ENCODE measurements at regions not wholly inside any gene's neighbourhood (a gene's known extent, or its start where the extent isn't known, plus 50 kb on each side); places are given as distances from the start of the nearest gene placed in this dataset.

DNA sequence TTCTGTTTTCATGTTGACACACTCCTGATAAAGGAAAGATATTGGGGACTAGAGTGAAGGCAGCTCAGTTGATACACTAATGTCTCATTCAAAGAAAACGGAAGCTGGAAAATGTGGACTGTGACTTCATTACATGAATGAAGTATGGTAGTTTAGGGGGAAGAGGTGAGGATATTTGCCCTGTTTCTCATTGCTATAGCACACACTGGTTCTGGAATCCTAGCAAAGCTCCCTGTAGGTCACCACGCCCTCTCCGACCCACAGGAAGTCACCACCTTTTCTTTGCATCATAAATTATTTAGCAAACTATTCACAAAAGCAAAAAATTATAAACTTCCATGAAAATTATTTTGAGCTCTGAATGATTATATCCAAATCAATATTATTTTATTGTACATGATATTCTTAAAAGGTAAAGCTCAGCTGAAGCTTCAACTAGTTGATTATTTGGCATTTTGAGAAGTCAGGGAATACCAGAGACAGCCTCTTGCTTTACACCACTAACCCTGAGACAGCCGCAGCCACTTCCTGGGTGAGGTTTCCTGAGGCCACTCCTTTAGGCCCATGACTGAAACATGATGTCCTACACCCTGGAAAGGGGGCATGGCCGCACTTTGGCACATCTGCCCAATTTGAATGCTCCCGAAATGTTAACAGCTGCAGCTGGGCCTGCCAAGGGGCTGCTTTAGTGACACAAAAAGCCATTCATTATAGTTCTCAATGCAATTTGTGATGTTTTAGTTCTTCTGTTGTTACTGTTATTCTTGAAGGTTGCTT is 50.0 kb upstream of the WDFY2 start:
- TF ChIP-seq ESRRG (CRISPR knock-in tag; IDR thresholded peaks at IDR 0.05): no peak
- no peak for TF ChIP-seq TOX (CRISPR knock-in tag; IDR thresholded peaks at IDR 0.05; ENCODE audit: borderline replicate concordance)
- no peak for TF ChIP-seq RARB (CRISPR knock-in tag; IDR thresholded peaks at IDR 0.05)
- TF ChIP-seq, protein P1, sequence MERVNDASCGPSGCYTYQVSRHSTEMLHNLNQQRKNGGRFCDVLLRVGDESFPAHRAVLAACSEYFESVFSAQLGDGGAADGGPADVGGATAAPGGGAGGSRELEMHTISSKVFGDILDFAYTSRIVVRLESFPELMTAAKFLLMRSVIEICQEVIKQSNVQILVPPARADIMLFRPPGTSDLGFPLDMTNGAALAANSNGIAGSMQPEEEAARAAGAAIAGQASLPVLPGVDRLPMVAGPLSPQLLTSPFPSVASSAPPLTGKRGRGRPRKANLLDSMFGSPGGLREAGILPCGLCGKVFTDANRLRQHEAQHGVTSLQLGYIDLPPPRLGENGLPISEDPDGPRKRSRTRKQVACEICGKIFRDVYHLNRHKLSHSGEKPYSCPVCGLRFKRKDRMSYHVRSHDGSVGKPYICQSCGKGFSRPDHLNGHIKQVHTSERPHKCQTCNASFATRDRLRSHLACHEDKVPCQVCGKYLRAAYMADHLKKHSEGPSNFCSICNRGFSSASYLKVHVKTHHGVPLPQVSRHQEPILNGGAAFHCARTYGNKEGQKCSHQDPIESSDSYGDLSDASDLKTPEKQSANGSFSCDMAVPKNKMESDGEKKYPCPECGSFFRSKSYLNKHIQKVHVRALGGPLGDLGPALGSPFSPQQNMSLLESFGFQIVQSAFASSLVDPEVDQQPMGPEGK (CRISPR knock-in tag; IDR thresholded peaks at IDR 0.05; ENCODE audit: borderline replicate concordance): no peak
- TF ChIP-seq PPARA (CRISPR knock-in tag; IDR thresholded peaks at IDR 0.05; ENCODE audit: borderline replicate concordance): no peak
- TF ChIP-seq ZNF8 (CRISPR knock-in tag; IDR thresholded peaks at IDR 0.05): no peak
- TF ChIP-seq, protein P2, sequence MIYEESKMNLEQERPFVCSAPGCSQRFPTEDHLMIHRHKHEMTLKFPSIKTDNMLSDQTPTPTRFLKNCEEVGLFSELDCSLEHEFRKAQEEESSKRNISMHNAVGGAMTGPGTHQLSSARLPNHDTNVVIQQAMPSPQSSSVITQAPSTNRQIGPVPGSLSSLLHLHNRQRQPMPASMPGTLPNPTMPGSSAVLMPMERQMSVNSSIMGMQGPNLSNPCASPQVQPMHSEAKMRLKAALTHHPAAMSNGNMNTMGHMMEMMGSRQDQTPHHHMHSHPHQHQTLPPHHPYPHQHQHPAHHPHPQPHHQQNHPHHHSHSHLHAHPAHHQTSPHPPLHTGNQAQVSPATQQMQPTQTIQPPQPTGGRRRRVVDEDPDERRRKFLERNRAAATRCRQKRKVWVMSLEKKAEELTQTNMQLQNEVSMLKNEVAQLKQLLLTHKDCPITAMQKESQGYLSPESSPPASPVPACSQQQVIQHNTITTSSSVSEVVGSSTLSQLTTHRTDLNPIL (CRISPR knock-in tag; IDR thresholded peaks at IDR 0.05; ENCODE audit: low read depth): no peak
- no peak for TF ChIP-seq TCF4 (CRISPR knock-in tag; IDR thresholded peaks at IDR 0.05; ENCODE audit: borderline replicate concordance)
- TF ChIP-seq, protein P3, sequence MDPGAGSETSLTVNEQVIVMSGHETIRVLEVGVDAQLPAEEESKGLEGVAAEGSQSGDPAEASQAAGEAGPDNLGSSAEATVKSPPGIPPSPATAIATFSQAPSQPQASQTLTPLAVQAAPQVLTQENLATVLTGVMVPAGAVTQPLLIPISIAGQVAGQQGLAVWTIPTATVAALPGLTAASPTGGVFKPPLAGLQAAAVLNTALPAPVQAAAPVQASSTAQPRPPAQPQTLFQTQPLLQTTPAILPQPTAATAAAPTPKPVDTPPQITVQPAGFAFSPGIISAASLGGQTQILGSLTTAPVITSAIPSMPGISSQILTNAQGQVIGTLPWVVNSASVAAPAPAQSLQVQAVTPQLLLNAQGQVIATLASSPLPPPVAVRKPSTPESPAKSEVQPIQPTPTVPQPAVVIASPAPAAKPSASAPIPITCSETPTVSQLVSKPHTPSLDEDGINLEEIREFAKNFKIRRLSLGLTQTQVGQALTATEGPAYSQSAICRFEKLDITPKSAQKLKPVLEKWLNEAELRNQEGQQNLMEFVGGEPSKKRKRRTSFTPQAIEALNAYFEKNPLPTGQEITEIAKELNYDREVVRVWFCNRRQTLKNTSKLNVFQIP (CRISPR knock-in tag; IDR thresholded peaks at IDR 0.05; ENCODE audit: borderline replicate concordance, low read depth): no peak
- no peak for TF ChIP-seq ZFP3 (CRISPR knock-in tag; IDR thresholded peaks at IDR 0.05)
- TF ChIP-seq ISL1 (CRISPR knock-in tag; IDR thresholded peaks at IDR 0.05): no peak
- no peak for TF ChIP-seq CSDC2 (CRISPR knock-in tag; IDR thresholded peaks at IDR 0.05)
- TF ChIP-seq GLIS3 (CRISPR knock-in tag; IDR thresholded peaks at IDR 0.05): no peak
- TF ChIP-seq OSR1 (CRISPR knock-in tag; IDR thresholded peaks at IDR 0.05): no peak
- TF ChIP-seq ARNTL (CRISPR knock-in tag; IDR thresholded peaks at IDR 0.05; ENCODE audit: borderline replicate concordance, low read depth): no peak
- no peak for TF ChIP-seq ZNF565 (CRISPR knock-in tag; conservative IDR thresholded peaks at IDR 0.05; ENCODE audit: low read depth)
- no peak for TF ChIP-seq SNAI2 (CRISPR knock-in tag; IDR thresholded peaks at IDR 0.05)
- ATAC-seq: no peak
